GM12878 (cell line): ENCODE measurements at regions not wholly inside any gene's neighbourhood (a gene's known extent, or its start where the extent isn't known, plus 50 kb on each side); places are given as distances from the start of the nearest gene placed in this dataset.
A peak's percentile ranks its signal among the peaks of the same experiment; 100 is the strongest.

Experiments
- ATAC-seq: fragments of 200-7000 bp; cut with Tn5 transposase; 3 replicates; pipeline ENCODE4 v1.9.1; 2020; ENCODE audit warnings: mild to moderate bottlenecking, moderate library complexity
- BruUV-seq: library from RNA; stranded (reverse); fragments of 400-500 nt; replicated peaks from 2 replicates; lab custom pipeline; 2021; lab: Mats Ljungman, UMichigan
- CTCF ChIA-PET: fragments of 300-600 bp; sonication (Branson Sonifier 250); formaldehyde crosslinking; extraction: SDS; loops from one replicate; lab custom pipeline; 2021; ENCODE audit warnings: inconsistent platforms; lab: Yijun Ruan, JAX
- POLR2A ChIA-PET: fragments of 350-600 bp; formaldehyde crosslinking; extraction: SDS; loops from one replicate; lab custom pipeline; 2021; ENCODE audit warnings: inconsistent platforms; lab: Charles Lee
- RAD21 ChIA-PET: fragments of 300-600 bp; sonication (Branson Sonifier 250); formaldehyde crosslinking; loops from one replicate; lab custom pipeline; 2023; ENCODE audit warnings: antibody characterized with exemption; ENCODE audit not compliant: unreplicated experiment; lab: Charles Lee
- SMC1A ChIA-PET: fragments of 300-600 bp; sonication (Branson Sonifier 250); formaldehyde crosslinking; loops from one replicate; lab custom pipeline; 2023; ENCODE audit not compliant: unreplicated experiment, uncharacterized antibody; lab: Charles Lee
- DNase-seq: peaks from one replicate; pipeline ENCODE4 v3.0.0-alpha.2; 2011; ENCODE audit warnings: low read depth, low spot score
- FAIRE-seq: peaks from 3 replicates; lab custom pipeline; 2011; peaks lifted over from hg19 to GRCh38; lab: Jason Lieb, UNC
- H2AFZ ChIP-seq: 2 replicates; pipeline ENCODE4 v1.6.0; 2011; ENCODE audit warnings: low read depth, low read length, control low read depth; ENCODE audit not compliant: control insufficient read depth
- H3K27ac ChIP-seq: 2 replicates; pipeline ENCODE4 v1.5.1; 2011; ENCODE audit warnings: control low read depth; ENCODE audit not compliant: control insufficient read depth, insufficient read depth
- H3K27me3 ChIP-seq, 2 experiments: replicated peaks in 1 of 2; 2 replicates each; pipeline versions ENCODE4 v1.6.0 to v1.6.1; 2011; ENCODE audit warnings: low read length in 1 of 2; ENCODE audit not compliant: control insufficient read depth in 2 of 2, insufficient read depth in 2 of 2
- H3K36me3 ChIP-seq, 2 experiments: 2 replicates each; pipeline ENCODE4 v1.5.1; 2011; ENCODE audit warnings: low read length in 1 of 2; ENCODE audit not compliant: control insufficient read depth in 2 of 2, insufficient read depth in 2 of 2
- H3K4me1 ChIP-seq: 2 replicates; pipeline ENCODE4 v1.6.1; 2011; ENCODE audit warnings: mild to moderate bottlenecking, low read length, moderate library complexity, mixed read lengths; ENCODE audit not compliant: control insufficient read depth, insufficient read depth
- H3K4me2 ChIP-seq: 2 replicates; pipeline ENCODE4 v1.6.0; 2011; ENCODE audit warnings: control low read depth; ENCODE audit not compliant: control insufficient read depth, insufficient read depth
- H3K4me3 ChIP-seq: fragments of 200-600 bp; sonication (generic); 2 replicates; pipeline ENCODE4 v1.5.1; 2016
- H3K79me2 ChIP-seq: 2 replicates; pipeline ENCODE4 v1.6.0; 2011; ENCODE audit warnings: low read length; ENCODE audit not compliant: control insufficient read depth, insufficient read depth
- H3K9ac ChIP-seq: 2 replicates; pipeline ENCODE4 v1.8.0; 2011; ENCODE audit warnings: low read length, control low read depth, mixed read lengths; ENCODE audit not compliant: control insufficient read depth, insufficient read depth
- H3K9me3 ChIP-seq: replicated peaks from 3 replicates; pipeline ENCODE4 v1.5.1; 2011; ENCODE audit warnings: mild to moderate bottlenecking, low read length; ENCODE audit not compliant: control insufficient read depth, insufficient read depth
- H4K20me1 ChIP-seq: 2 replicates; pipeline ENCODE4 v1.6.0; 2011; ENCODE audit not compliant: control insufficient read depth, insufficient read depth
- CHD1 ChIP-seq: IDR thresholded peaks from 2 replicates; pipeline ENCODE4 v1.6.1; 2012; ENCODE audit warnings: low read depth, low read length, improper control_type of control experiment
- RAD21 ChIP-seq: IDR thresholded peaks from 2 replicates; pipeline ENCODE4 v1.6.1; 2011; ENCODE audit warnings: mild to moderate bottlenecking, low read depth, low read length, moderate library complexity; ENCODE audit not compliant: insufficient read depth
- SIN3A ChIP-seq: IDR thresholded peaks from 2 replicates; pipeline ENCODE4 v1.6.1; 2012; ENCODE audit warnings: low read depth, low read length, improper control_type of control experiment
- SPI1 ChIP-seq: IDR thresholded peaks from 2 replicates; pipeline ENCODE4 v1.6.1; 2011; ENCODE audit warnings: low read depth, mild to moderate bottlenecking, low read length, moderate library complexity, borderline replicate concordance; ENCODE audit not compliant: insufficient read depth
- WGBS: methylation state at CpG from one replicate; pipeline ENCODE4 v1.1.6; 2016; ENCODE audit warnings: low lambda C conversion rate; ENCODE audit not compliant: insufficient replicate concordance, insufficient coverage; ENCODE audit errors: missing lambda C conversion rate; 5-methylcytosine and 5-hydroxymethylcytosine counted together
- in situ Hi-C: fragments of 300-500 bp; cut with MboI; formaldehyde crosslinking; loops from 9 replicates; pipeline ENCODE4 v1.14.3; 2018; ENCODE audit warnings: mixed read lengths
- intact Hi-C: fragments of 100-400 bp; cut with micrococcal nuclease; formaldehyde crosslinking; loops from one replicate; pipeline ENCODE4 v1.14.2; 2022; ENCODE audit not compliant: unreplicated experiment

DNA sequence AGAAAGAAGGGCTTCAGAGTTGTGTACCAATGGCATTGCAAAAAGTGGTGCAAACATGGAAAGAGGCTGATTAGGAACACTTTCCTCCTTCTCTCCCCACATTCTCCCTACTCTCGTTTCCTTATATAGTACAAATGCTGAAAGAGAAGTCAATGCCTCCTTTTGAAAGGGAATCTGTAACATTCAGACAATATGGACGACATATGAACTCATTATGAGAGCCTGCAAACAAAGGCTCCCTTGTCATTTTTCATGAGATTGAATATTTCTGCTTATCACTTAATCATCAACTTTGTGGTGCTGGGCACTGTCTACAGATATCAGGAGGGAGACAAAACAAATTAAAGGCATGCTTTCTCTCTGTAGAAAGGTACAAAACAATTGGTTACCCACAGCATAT is 437.1 kb upstream of the PHF14 start:
- Histone ChIP-seq H3K27ac (no peak overlapping the region), H3K36me3 (no peaks in the 10 kb centered on the region), H3K4me2 (no peak overlapping the region), H3K4me1 (no peaks in the 10 kb centered on the region)
- in situ Hi-C loops, result no loop called here
- POLR2A ChIA-PET, result no interaction called here
- FAIRE-seq, result no peak
- TF ChIP-seq RAD21 (no peak), CHD1 (no peak)
- TF ChIP-seq, all 136 proteins: peak for 0
- no peaks in the 10 kb centered on the region for H3K79me2 ChIP-seq
- SMC1A ChIA-PET, result no interaction called here
- H3K9me3 ChIP-seq, result no peaks in the 10 kb centered on the region
- RAD21 ChIA-PET, result no interaction called here
- no TSS peak for BruUV-seq
- ATAC-seq, result no peak
- no peak overlapping the region for H3K4me3 ChIP-seq
- WGBS, result 5% methylated on average over 2 of the region's 2 CpGs
- H2AFZ ChIP-seq, result no peak overlapping the region
- no peaks in the 10 kb centered on the region for H4K20me1 ChIP-seq
- CTCF ChIA-PET, result no interaction called here
- intact Hi-C loops, result no loop called here
- no peak overlapping the region for H3K9ac ChIP-seq
- H3K27me3 ChIP-seq, result no peaks in the 10 kb centered on the region
- no peak for DNase-seq

DNA sequence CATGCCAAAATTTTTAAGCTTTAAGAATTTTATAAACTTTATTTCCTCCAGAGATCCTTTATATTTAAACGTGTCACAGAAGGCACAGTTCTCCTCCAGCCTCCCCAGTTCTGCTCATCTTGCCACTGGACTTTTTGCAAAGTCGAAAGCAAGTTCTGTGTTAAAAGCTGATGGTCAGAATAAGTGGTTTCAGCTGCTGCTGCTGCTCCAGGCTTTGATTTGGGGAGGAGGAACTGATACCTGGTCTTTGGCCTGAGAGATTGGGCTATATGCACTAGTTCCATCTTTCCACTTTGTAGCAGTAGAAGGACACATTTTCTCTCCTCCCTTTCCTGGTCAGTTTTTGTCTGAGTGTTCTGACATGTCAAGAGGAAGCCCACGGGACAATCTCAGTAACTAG is 435.9 kb upstream of the PHF14 start:
- DNase-seq (no peak), FAIRE-seq (no peak), ATAC-seq (peak; percentile 58)
- CTCF ChIA-PET, result no interaction called here
- H3K4me2 ChIP-seq, result no peak overlapping the region
- in situ Hi-C loops (no loop called here), intact Hi-C loops (no loop called here)
- H3K9ac ChIP-seq, result no peak overlapping the region
- H3K4me1 ChIP-seq, result no peaks in the 10 kb centered on the region
- H3K4me3 ChIP-seq, result no peak overlapping the region
- no peak overlapping the region for H2AFZ ChIP-seq
- H3K27ac ChIP-seq, result no peak overlapping the region
- RAD21 ChIA-PET, result no interaction called here
- BruUV-seq, result no TSS peak
- no peaks in the 10 kb centered on the region for H4K20me1 ChIP-seq
- H3K79me2 ChIP-seq, result no peaks in the 10 kb centered on the region
- SMC1A ChIA-PET, result no interaction called here
- POLR2A ChIA-PET, result no interaction called here
- TF ChIP-seq SPI1 (peak; percentile 44; the same call in 1 of the 2 replicates), SIN3A (no peak)
- WGBS, result 2% methylated on average over 3 of the region's 3 CpGs
- H3K9me3 ChIP-seq, result no peaks in the 10 kb centered on the region
- no peaks in the 10 kb centered on the region for H3K36me3 ChIP-seq
- no peaks in the 10 kb centered on the region for H3K27me3 ChIP-seq
